ENCODE measurements at regions not wholly inside any gene's neighbourhood (a gene's known extent, or its start where the extent isn't known, plus 50 kb on each side); places are given as distances from the start of the nearest gene placed in this dataset.

DNA sequence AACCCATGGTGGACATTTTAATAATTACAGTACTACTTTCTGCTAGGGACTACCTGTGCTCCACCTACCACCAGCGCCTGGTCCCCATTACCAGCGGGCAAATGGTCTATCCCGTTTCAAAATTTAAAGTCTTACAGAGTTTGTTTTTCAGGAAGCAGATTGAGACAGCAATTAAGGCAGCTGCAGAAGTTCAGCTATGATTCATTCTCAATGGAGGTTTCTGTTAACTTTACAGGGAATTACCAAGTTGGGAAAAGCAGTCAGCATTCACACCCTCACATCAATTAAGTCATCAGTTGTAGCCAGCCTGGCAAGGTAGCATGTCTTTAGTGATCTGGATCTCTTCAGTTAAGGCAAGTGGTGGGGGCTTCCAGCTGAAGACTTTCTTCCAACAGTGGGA is 410.6 kb upstream of the DAB2 start:
- no peak for TF ChIP-seq POLR2A (IDR thresholded peaks at IDR 0.05)
- TF ChIP-seq, protein P1, sequence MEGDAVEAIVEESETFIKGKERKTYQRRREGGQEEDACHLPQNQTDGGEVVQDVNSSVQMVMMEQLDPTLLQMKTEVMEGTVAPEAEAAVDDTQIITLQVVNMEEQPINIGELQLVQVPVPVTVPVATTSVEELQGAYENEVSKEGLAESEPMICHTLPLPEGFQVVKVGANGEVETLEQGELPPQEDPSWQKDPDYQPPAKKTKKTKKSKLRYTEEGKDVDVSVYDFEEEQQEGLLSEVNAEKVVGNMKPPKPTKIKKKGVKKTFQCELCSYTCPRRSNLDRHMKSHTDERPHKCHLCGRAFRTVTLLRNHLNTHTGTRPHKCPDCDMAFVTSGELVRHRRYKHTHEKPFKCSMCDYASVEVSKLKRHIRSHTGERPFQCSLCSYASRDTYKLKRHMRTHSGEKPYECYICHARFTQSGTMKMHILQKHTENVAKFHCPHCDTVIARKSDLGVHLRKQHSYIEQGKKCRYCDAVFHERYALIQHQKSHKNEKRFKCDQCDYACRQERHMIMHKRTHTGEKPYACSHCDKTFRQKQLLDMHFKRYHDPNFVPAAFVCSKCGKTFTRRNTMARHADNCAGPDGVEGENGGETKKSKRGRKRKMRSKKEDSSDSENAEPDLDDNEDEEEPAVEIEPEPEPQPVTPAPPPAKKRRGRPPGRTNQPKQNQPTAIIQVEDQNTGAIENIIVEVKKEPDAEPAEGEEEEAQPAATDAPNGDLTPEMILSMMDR (IDR thresholded peaks at IDR 0.05): no peak

Data from uterus (tissue), 2 donors.